ENCODE measurements at regions not wholly inside any gene's neighbourhood (a gene's known extent, or its start where the extent isn't known, plus 50 kb on each side); places are given as distances from the start of the nearest gene placed in this dataset.
A peak's percentile ranks its signal among the peaks of the same experiment; 100 is the strongest.

DNA sequence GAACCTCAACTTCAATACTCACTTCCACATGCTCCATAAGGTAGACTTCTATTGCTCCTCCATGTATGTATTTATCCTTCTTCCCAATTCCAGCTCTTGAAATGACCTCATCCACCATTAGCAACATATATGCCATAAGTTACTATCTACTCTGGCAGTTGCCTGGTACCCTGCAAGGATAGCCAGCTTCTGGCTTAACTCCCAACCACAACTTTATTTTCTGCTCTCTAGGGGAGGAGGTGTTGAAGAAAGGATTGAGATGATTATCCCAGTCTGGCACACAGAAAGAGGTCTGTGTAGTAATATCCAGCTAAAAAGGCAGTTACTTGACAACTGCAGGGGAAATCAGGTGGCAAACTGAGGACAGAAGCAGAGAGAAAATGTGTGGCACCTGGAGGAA, 71.5 kb upstream of the MDM1 start:
- no peak for DNase-seq (ENCODE audit: low read depth)
- ChIA-PET POLR2A (no interaction called here), CTCF (interaction anchor here (0.8 to 1.0 kb wide), 2 partner anchors 94 to 249 kb away, joined by 3 read pairs; no protein-coding TSS in a partner anchor)
- H3K27me3 ChIP-seq (ENCODE audit: control insufficient read depth, insufficient read depth, low read length) = no peaks in the 10 kb centered on the region
- no peaks in the 10 kb centered on the region for H3K36me3 ChIP-seq (ENCODE audit: control insufficient read depth, insufficient read depth, low read length)
- H3K4me3 ChIP-seq (ENCODE audit: low read depth, low read length) = no peak overlapping the region
- TF ChIP-seq, protein P1, sequence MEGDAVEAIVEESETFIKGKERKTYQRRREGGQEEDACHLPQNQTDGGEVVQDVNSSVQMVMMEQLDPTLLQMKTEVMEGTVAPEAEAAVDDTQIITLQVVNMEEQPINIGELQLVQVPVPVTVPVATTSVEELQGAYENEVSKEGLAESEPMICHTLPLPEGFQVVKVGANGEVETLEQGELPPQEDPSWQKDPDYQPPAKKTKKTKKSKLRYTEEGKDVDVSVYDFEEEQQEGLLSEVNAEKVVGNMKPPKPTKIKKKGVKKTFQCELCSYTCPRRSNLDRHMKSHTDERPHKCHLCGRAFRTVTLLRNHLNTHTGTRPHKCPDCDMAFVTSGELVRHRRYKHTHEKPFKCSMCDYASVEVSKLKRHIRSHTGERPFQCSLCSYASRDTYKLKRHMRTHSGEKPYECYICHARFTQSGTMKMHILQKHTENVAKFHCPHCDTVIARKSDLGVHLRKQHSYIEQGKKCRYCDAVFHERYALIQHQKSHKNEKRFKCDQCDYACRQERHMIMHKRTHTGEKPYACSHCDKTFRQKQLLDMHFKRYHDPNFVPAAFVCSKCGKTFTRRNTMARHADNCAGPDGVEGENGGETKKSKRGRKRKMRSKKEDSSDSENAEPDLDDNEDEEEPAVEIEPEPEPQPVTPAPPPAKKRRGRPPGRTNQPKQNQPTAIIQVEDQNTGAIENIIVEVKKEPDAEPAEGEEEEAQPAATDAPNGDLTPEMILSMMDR (IDR thresholded peaks at IDR 0.05; ENCODE audit: insufficient read depth, low read depth, low read length) = no peak

DNA sequence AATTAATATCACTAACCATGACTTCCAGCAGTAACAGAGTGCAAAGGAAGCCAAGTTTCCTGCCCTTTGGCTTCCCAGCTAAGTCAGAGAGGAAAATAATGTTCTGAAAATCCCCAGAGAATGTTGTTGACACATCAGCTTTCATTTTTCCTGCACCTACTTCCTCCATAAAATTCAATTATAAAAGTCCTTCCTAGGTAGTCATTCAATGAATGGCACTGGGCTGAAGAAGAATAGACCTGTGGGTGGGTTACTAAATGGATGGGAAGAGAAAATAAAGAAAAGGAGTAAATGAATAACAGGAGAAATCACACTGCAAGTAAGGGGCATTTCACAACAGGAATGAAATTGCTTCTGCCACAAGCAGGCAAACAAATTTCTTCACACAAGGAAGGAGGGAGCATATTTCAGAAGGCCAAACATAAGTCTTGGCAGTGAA, 73.2 kb upstream of the MDM1 start:
- Histone ChIP-seq H3K27me3 (ENCODE audit: control insufficient read depth, insufficient read depth, low read length) (no peaks in the 10 kb centered on the region), H3K4me3 (ENCODE audit: low read depth, low read length) (no peak overlapping the region), H3K36me3 (ENCODE audit: control insufficient read depth, insufficient read depth, low read length) (no peaks in the 10 kb centered on the region)
- POLR2A ChIA-PET = no interaction called here
- DNase-seq (ENCODE audit: low read depth) = no peak
- TF ChIP-seq, protein P1 (IDR thresholded peaks at IDR 0.05; ENCODE audit: insufficient read depth, low read depth, low read length) = no peak
- CTCF ChIA-PET = interaction anchor here (0.7 kb wide), 1 partner anchor 25 kb away, joined by 3 read pairs; no protein-coding TSS in a partner anchor

DNA sequence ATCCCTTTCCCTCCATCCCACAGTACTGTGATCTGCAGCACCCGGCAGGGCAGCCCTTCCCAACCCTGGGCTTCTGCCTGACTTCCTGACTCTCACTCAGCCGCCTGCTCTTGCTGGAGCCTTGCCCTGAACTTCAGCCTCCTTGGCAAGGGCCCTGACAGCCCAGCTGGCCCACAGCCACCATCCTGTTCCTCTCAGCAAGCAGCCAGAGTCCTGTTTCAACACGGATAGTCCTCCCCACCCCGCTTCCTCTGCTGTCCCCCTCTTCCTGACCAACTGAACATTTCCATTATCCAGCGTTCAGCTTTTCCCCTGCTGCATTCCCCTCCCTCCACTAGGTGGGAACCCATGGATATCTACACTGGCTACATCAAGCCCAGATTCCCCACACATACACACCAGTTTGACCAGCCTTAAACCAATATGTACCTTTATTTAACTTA, 74.0 kb upstream of the MDM1 start:
- TF ChIP-seq, protein P1 (IDR thresholded peaks at IDR 0.05; ENCODE audit: insufficient read depth, low read depth, low read length) = peak; percentile 48
- Histone ChIP-seq H3K27me3 (ENCODE audit: control insufficient read depth, insufficient read depth, low read length) (no peaks in the 10 kb centered on the region), H3K36me3 (ENCODE audit: control insufficient read depth, insufficient read depth, low read length) (no peaks in the 10 kb centered on the region), H3K4me3 (ENCODE audit: low read depth, low read length) (no peak overlapping the region)
- POLR2A ChIA-PET = no interaction called here
- peak; percentile 34 for DNase-seq (ENCODE audit: low read depth)
- CTCF ChIA-PET = interaction anchor here (0.8 to 1.0 kb wide), 4 partner anchors 10 to 424 kb away, joined by 3 to 4 read pairs (median 3); no protein-coding TSS in a partner anchor

DNA sequence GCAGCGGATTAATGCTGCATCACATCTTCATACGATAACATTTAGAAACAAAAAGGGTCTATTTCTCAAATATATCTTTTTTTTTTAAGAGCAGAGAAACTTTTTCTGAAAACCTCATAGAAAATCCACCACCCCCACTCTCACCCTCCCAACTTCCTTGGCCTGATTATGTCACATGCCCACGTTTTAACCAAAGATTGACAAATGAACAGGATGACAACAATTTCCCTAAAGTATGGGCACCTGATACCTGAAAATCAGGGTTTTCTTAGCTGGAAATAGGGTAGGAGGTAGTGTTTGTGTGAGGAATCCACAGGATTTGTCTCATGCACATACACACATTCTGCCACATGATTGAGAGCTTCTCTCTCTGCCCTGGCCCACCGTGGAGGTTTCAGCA, 74.7 kb upstream of the MDM1 start:
- ChIA-PET POLR2A (no interaction called here), CTCF (interaction anchor here (0.9 to 1.0 kb wide), 3 partner anchors 14 to 423 kb away, joined by 3 read pairs; no protein-coding TSS in a partner anchor)
- Histone ChIP-seq H3K36me3 (ENCODE audit: control insufficient read depth, insufficient read depth, low read length) (no peaks in the 10 kb centered on the region), H3K27me3 (ENCODE audit: control insufficient read depth, insufficient read depth, low read length) (no peaks in the 10 kb centered on the region), H3K4me3 (ENCODE audit: low read depth, low read length) (no peak overlapping the region)
- TF ChIP-seq, protein P1 (IDR thresholded peaks at IDR 0.05; ENCODE audit: insufficient read depth, low read depth, low read length) = no peak
- no peak for DNase-seq (ENCODE audit: low read depth)

DNA sequence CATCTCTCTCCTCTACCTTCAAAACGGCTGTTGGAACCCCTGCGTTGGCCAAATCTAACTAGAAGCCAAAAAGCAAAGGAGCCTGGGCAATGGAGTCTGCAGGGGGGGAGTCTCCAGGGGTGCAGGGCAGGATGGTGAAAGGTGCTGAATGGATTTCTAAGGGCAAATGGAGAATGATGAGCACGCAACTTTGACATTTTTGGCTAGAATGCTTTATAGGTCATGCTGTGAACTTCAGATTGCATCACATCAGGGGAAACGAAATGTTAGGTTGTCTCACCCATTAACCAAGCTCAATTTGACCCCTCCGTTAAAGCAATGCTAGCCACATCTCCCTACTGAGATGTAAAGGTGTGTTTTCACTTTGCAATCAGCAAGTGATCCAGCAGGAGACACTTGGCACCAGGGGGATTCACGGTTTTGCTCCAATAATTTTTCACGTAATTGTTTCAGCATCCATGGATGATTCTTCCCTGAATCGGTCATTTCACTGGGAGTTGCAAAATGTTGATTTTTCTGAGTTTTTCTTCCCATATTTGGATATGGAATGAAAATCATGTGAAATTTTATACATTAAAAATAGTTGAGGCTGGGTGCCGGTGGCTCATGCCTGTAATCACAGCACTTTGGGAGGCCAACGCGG, 78.0 kb upstream of the MDM1 start:
- H3K27me3 ChIP-seq (ENCODE audit: control insufficient read depth, insufficient read depth, low read length) = no peaks in the 10 kb centered on the region
- ChIA-PET CTCF (no interaction called here), POLR2A (no interaction called here)
- no peaks in the 10 kb centered on the region for H3K36me3 ChIP-seq (ENCODE audit: control insufficient read depth, insufficient read depth, low read length)
- no peak overlapping the region for H3K4me3 ChIP-seq (ENCODE audit: low read depth, low read length)
- TF ChIP-seq, protein P1 (IDR thresholded peaks at IDR 0.05; ENCODE audit: insufficient read depth, low read depth, low read length) = no peak
- DNase-seq (ENCODE audit: low read depth) = no peak
